Upper lobe of left lung (tissue), 4 donors: ENCODE measurements at regions not wholly inside any gene's neighbourhood (a gene's known extent, or its start where the extent isn't known, plus 50 kb on each side); places are given as distances from the start of the nearest gene placed in this dataset.

Experiments
- CTCF ChIP-seq, 6 experiments: fragments of 450-650 bp in 4 of 6; fragments of 200-600 bp in 2 of 6; sonication (generic) in 2 of 6; IDR thresholded peaks; one replicate each; pipeline ENCODE4 v1.5.1; 2016 to 2019; ENCODE audit warnings: antibody characterized with exemption in 6 of 6
- EP300 ChIP-seq, 4 donors: sonication (generic); formaldehyde crosslinking; IDR thresholded peaks; one replicate each; pipeline ENCODE4 v1.5.1; 2017; ENCODE audit warnings: antibody characterized with exemption in 4 of 4, control low read depth in 2 of 4
- POLR2A ChIP-seq, 4 donors: fragments of 450-650 bp; IDR thresholded peaks; one replicate each; pipeline ENCODE4 v1.5.1; 2016 to 2017; ENCODE audit warnings: antibody characterized with exemption in 4 of 4, mild to moderate bottlenecking in 2 of 4
- POLR2AphosphoS5 ChIP-seq, 2 donors: sonication (generic); formaldehyde crosslinking; IDR thresholded peaks; one replicate each; pipeline ENCODE4 v1.5.1; 2017; ENCODE audit warnings: antibody characterized with exemption in 2 of 2

GRCh38 chr22:48645766-48646165 is 1181.9 kb downstream of the BRD1 start:
- TF ChIP-seq CTCF (IDR thresholded peaks at IDR 0.05) (no peak), POLR2A (IDR thresholded peaks at IDR 0.05) (no peak), POLR2AphosphoS5 (IDR thresholded peaks at IDR 0.05) (no peak), EP300 (IDR thresholded peaks at IDR 0.05) (no peak)
